ENCODE measurements at regions not wholly inside any gene's neighbourhood (a gene's known extent, or its start where the extent isn't known, plus 50 kb on each side); places are given as distances from the start of the nearest gene placed in this dataset.

DNA sequence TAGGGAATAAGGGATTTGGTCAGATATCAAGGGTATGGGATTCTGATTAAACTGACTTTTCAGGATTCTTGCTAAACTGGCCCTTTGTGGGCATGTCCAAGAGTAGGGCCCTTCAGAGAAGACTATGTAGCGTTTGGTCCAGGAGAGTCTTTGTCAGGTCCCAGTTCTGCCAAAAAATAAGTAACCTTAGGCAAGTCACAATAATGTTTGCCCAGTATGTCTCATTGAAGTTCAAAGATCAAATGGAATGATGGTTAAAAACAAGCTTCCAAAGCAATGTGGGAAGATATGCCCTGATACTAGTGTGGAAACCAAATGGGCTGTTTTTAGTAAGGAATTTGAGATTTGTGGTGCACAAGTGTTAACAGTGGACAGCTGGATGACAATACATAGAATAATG lies 454.4 kb downstream of the WDR72 start:
- TF ChIP-seq, protein P1, sequence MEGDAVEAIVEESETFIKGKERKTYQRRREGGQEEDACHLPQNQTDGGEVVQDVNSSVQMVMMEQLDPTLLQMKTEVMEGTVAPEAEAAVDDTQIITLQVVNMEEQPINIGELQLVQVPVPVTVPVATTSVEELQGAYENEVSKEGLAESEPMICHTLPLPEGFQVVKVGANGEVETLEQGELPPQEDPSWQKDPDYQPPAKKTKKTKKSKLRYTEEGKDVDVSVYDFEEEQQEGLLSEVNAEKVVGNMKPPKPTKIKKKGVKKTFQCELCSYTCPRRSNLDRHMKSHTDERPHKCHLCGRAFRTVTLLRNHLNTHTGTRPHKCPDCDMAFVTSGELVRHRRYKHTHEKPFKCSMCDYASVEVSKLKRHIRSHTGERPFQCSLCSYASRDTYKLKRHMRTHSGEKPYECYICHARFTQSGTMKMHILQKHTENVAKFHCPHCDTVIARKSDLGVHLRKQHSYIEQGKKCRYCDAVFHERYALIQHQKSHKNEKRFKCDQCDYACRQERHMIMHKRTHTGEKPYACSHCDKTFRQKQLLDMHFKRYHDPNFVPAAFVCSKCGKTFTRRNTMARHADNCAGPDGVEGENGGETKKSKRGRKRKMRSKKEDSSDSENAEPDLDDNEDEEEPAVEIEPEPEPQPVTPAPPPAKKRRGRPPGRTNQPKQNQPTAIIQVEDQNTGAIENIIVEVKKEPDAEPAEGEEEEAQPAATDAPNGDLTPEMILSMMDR (IDR thresholded peaks at IDR 0.05; ENCODE audit: control insufficient read depth, insufficient read depth, low read depth, low read length, missing control alignments), result no peak
- H3K4me3 ChIP-seq (ENCODE audit: control insufficient read depth, low read depth, low read length), result no peak overlapping the region
- no peak for DNase-seq (ENCODE audit: low read depth)

DNA sequence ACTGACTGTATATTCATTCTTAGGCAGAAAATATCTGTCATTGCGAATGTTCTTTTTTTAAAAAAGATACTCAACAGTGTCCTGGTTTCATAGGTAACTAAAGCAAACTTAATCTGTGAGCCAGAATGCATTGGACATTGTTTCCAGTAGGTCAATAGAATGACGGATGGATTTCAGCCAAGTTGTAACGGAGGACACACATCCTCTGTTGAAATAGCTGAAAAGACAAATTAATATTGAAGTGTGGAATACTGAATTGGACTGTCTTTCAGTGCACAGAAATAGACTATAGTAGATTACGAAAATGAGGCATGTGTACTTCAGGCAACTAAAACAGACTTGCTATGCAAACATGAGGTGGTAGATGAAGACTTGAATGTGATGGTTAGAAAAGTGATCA lies 461.6 kb downstream of the WDR72 start:
- no peak for DNase-seq (ENCODE audit: low read depth)
- TF ChIP-seq, protein P1 (IDR thresholded peaks at IDR 0.05; ENCODE audit: control insufficient read depth, insufficient read depth, low read depth, low read length, missing control alignments), result no peak

DNA sequence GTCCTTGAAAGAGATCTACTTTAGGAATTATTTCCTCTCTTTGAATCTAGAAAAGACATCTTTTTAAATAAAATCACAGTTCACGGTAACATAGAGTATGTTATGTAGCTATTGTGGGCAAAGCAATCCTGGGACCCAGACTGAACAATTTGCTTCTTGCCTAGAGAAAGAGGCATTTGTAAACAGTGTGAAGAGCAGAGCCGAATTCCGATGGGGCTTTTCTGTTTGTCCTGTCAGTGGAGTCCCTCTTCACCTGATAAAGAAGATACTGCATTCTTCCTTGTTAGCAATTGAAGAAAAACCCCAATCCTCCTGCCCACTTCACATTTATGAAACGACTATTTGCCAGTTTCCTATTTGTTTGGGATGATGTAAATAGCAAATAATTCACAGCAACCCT lies 462.9 kb downstream of the WDR72 start:
- TF ChIP-seq, protein P1 (IDR thresholded peaks at IDR 0.05; ENCODE audit: control insufficient read depth, insufficient read depth, low read depth, low read length, missing control alignments), result no peak
- no peak for DNase-seq (ENCODE audit: low read depth)
- H3K4me3 ChIP-seq (ENCODE audit: control insufficient read depth, low read depth, low read length), result no peak overlapping the region

More for the DNA sequence above, 461.6 kb downstream of the WDR72 start:
- no peak overlapping the region for H3K4me3 ChIP-seq (ENCODE audit: control insufficient read depth, low read depth, low read length)

DNA sequence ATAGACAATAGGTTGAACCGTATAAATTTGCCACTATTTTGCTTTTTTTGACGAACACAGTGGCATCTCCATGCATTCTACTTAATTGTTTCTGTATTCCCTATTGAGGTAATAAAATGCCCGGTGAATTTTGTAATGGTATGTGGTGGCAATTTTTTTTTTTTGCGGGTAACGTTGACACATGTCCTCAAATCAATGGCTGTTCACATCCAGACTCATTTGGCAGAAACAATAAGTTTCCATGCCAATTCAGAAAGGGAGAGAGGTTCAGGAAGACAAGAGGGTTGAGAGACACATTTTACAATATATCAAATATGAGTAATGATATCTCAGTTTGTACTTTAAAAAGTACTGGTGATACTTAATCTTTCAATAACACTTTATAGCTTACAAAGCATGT lies 463.9 kb downstream of the WDR72 start:
- H3K4me3 ChIP-seq (ENCODE audit: control insufficient read depth, low read depth, low read length), result no peak overlapping the region
- TF ChIP-seq, protein P1 (IDR thresholded peaks at IDR 0.05; ENCODE audit: control insufficient read depth, insufficient read depth, low read depth, low read length, missing control alignments), result no peak
- DNase-seq (ENCODE audit: low read depth), result no peak

DNA sequence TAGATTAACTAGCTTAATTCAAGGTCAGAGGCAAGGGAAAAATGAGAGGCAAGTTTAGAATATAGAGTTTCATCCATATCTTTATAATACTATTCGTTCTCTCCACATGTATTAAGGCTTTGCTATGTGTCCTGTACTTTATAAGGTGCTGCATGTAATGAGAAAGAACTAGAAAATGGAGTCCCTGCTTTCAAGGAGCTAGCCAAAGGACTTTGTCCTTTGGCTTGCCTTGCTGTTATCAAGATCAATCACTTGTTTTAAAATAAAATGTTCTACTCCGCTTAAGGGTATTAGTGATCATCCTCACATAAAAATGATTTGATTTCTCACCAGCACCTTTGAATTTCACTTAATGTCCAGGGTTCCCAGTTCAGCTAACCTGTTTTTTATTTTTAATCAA lies 470.9 kb downstream of the WDR72 start:
- TF ChIP-seq, protein P1 (IDR thresholded peaks at IDR 0.05; ENCODE audit: control insufficient read depth, insufficient read depth, low read depth, low read length, missing control alignments), result no peak
- no peak overlapping the region for H3K4me3 ChIP-seq (ENCODE audit: control insufficient read depth, low read depth, low read length)
- DNase-seq (ENCODE audit: low read depth), result no peak

DNA sequence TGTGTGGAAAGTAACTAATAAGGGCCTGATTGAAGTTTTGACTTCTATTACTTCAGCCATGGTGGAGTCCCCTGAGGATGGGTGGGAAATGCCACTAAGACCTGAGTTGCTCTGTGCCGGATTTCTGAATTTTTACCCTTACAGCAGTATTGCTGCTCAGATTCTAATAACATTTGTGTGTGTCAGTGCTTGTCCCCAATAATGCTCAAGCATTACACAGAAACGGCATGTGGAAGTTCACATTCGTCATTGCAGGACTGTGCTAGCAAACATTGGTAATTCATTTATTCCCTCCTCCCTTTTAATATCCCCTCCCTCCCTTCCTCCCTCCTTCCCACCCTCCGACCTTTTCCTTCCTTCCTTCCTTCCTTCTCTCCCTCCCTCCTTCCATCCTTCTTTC lies 484.5 kb upstream of the ONECUT1 start:
- no peak overlapping the region for H3K4me3 ChIP-seq (ENCODE audit: control insufficient read depth, low read depth, low read length)
- TF ChIP-seq, protein P1 (IDR thresholded peaks at IDR 0.05; ENCODE audit: control insufficient read depth, insufficient read depth, low read depth, low read length, missing control alignments), result no peak
- DNase-seq (ENCODE audit: low read depth), result no peak

DNA sequence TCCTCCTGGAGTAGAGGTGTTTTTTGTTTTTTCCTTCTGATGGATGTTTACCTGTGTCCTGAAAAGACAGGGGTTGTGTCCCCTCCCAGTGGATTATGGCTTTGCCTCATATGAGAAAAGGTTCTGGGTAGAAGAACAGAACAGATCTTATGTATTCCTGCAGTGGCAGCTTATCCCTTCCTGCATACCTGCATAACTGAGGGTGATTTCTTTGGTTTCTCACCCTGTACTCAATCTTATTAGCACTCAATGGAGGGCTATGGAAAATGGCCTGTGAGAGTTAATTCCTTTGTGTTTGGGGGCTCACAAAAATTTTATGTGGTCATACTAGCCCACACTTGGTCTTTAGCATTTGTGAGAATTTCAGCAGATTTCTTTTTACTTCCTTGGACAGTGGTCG lies 482.0 kb upstream of the ONECUT1 start:
- TF ChIP-seq, protein P1 (IDR thresholded peaks at IDR 0.05; ENCODE audit: control insufficient read depth, insufficient read depth, low read depth, low read length, missing control alignments), result no peak
- no peak overlapping the region for H3K4me3 ChIP-seq (ENCODE audit: control insufficient read depth, low read depth, low read length)
- no peak for DNase-seq (ENCODE audit: low read depth)
